ENCODE measurements at regions not wholly inside any gene's neighbourhood (a gene's known extent, or its start where the extent isn't known, plus 50 kb on each side); places are given as distances from the start of the nearest gene placed in this dataset.
"Not testable (repeated sequence)": the region's sequence is repeated elsewhere in the genome, so short reads cannot be mapped to it uniquely, and the experiment has no call there.

- DNase-seq, result no peak
Measured at GRCh38 chr7:109309790-109310189, 740.1 kb downstream of the DNAJB9 start.

- DNase-seq, result no peak
Measured at GRCh38 chr7:109318136-109318535, 748.5 kb downstream of the DNAJB9 start.

GRCh38 chr7:109322833-109323232 is 753.2 kb downstream of the DNAJB9 start:
- no peak for DNase-seq

- DNase-seq, result no peak
Measured at GRCh38 chr7:109331423-109331822, 761.7 kb downstream of the DNAJB9 start.

- DNase-seq, result no peak
Measured at GRCh38 chr7:109335951-109336350, 766.3 kb downstream of the DNAJB9 start.

- no peak for DNase-seq
Measured at GRCh38 chr7:109336531-109336930, 766.9 kb downstream of the DNAJB9 start.

GRCh38 chr7:109343678-109344077 is 774.0 kb downstream of the DNAJB9 start:
- no peak for DNase-seq

- no peak for DNase-seq
Measured at GRCh38 chr7:109351493-109351892, 781.8 kb downstream of the DNAJB9 start.

GRCh38 chr7:109354000-109354399 is 784.3 kb downstream of the DNAJB9 start:
- no peak for DNase-seq

GRCh38 chr7:109354552-109354951 is 784.9 kb downstream of the DNAJB9 start:
- no peak for DNase-seq

- DNase-seq, result no peak
Measured at GRCh38 chr7:109375823-109376222, 806.1 kb downstream of the DNAJB9 start.

GRCh38 chr7:109376576-109376975 is 806.9 kb downstream of the DNAJB9 start:
- no peak for DNase-seq

GRCh38 chr7:109377076-109377884 is 807.6 kb downstream of the DNAJB9 start:
- no peak for DNase-seq

GRCh38 chr7:109386959-109387358 is 817.3 kb downstream of the DNAJB9 start:
- no peak for DNase-seq

- DNase-seq, result no peak
Measured at GRCh38 chr7:109387530-109387929, 817.9 kb downstream of the DNAJB9 start.

- no peak for DNase-seq
Measured at GRCh38 chr7:109391240-109391639, 821.6 kb downstream of the DNAJB9 start.

- DNase-seq, result no peak
Measured at GRCh38 chr7:109402107-109402506, 832.4 kb downstream of the DNAJB9 start.

GRCh38 chr7:109407756-109408155 is 838.1 kb downstream of the DNAJB9 start:
- DNase-seq, result no peak

- DNase-seq, result no peak
Measured at GRCh38 chr7:109437957-109438356, 868.3 kb downstream of the DNAJB9 start.

GRCh38 chr7:109449760-109450159 is 880.1 kb downstream of the DNAJB9 start:
- DNase-seq, result no peak

GRCh38 chr7:109456116-109456515 is 886.4 kb downstream of the DNAJB9 start:
- no peak for DNase-seq

GRCh38 chr7:109460296-109460695 is 890.6 kb downstream of the DNAJB9 start:
- no peak for DNase-seq

GRCh38 chr7:109462171-109462570 is 892.5 kb downstream of the DNAJB9 start:
- DNase-seq, result no peak

- not testable (repeated sequence) for DNase-seq
Measured at GRCh38 chr7:109467729-109468128, 898.1 kb downstream of the DNAJB9 start.
